ENCODE measurements at regions not wholly inside any gene's neighbourhood (a gene's known extent, or its start where the extent isn't known, plus 50 kb on each side); places are given as distances from the start of the nearest gene placed in this dataset.

DNA sequence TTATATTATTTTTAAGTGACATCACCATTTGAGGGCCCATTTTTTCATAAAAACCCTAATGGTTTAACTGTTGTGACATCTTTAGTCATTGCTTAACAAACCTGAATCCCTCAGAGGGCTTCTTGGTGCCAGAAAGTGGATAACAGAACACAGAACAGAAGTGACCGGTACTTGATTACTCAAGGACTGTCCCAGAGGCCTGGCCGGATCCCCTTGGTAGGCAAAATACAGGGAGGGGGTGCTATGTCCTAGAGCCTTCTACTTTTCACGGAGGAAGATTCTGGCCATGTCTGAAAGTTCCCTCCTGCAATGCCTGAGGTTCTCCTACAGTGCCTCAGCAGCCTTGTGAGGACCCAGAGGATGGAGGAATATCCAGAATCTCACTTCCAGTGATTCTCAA lies 94.3 kb upstream of the DCLK2 start:
- TF ChIP-seq, protein P1, sequence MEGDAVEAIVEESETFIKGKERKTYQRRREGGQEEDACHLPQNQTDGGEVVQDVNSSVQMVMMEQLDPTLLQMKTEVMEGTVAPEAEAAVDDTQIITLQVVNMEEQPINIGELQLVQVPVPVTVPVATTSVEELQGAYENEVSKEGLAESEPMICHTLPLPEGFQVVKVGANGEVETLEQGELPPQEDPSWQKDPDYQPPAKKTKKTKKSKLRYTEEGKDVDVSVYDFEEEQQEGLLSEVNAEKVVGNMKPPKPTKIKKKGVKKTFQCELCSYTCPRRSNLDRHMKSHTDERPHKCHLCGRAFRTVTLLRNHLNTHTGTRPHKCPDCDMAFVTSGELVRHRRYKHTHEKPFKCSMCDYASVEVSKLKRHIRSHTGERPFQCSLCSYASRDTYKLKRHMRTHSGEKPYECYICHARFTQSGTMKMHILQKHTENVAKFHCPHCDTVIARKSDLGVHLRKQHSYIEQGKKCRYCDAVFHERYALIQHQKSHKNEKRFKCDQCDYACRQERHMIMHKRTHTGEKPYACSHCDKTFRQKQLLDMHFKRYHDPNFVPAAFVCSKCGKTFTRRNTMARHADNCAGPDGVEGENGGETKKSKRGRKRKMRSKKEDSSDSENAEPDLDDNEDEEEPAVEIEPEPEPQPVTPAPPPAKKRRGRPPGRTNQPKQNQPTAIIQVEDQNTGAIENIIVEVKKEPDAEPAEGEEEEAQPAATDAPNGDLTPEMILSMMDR (IDR thresholded peaks at IDR 0.05) = no peak
- no peak for TF ChIP-seq POLR2A (IDR thresholded peaks at IDR 0.05)
